Epithelial cell of proximal tubule (primary cell): ENCODE measurements at regions not wholly inside any gene's neighbourhood (a gene's known extent, or its start where the extent isn't known, plus 50 kb on each side); places are given as distances from the start of the nearest gene placed in this dataset.

ENCODE experiments used
- DNase-seq: peaks from one replicate; pipeline ENCODE4 v3.0.0-alpha.2; 2011; ENCODE audit warnings: low read depth
- H3K4me3 ChIP-seq: 2 replicates; pipeline ENCODE4 v1.5.1; 2011; ENCODE audit warnings: low read depth, mild to moderate bottlenecking, low read length
- CTCF ChIP-seq: conservative IDR thresholded peaks from 2 replicates; pipeline ENCODE4 v1.5.1; 2012; ENCODE audit warnings: low read depth, mild to moderate bottlenecking, low read length

GRCh38 chr12:118743896-118744700, 237.2 kb upstream of the SRRM4 start:
- DNase-seq = no peak
- H3K4me3 ChIP-seq = no peak overlapping the region
- no peak for TF ChIP-seq CTCF

GRCh38 chr12:118746176-118746575, 235.2 kb upstream of the SRRM4 start:
- no peak overlapping the region for H3K4me3 ChIP-seq
- no peak for DNase-seq
- TF ChIP-seq CTCF = no peak

- no peak for TF ChIP-seq CTCF
- DNase-seq = no peak
- H3K4me3 ChIP-seq = no peak overlapping the region
These were observed 234.4 kb upstream of the SRRM4 start for GRCh38 chr12:118746960-118747359.

GRCh38 chr12:118747771-118748170, 233.6 kb upstream of the SRRM4 start:
- TF ChIP-seq CTCF = no peak
- no peak for DNase-seq
- no peak overlapping the region for H3K4me3 ChIP-seq

GRCh38 chr12:118748478-118749380, 232.6 kb upstream of the SRRM4 start:
- H3K4me3 ChIP-seq = no peak overlapping the region
- no peak for TF ChIP-seq CTCF

GRCh38 chr12:118749646-118750045, 231.7 kb upstream of the SRRM4 start:
- no peak for TF ChIP-seq CTCF
- no peak for DNase-seq
- no peak overlapping the region for H3K4me3 ChIP-seq

More at GRCh38 chr12:118748478-118749380, 232.6 kb upstream of the SRRM4 start:
- no peak for DNase-seq
